Calu3 (cell line): ENCODE measurements at regions not wholly inside any gene's neighbourhood (a gene's known extent, or its start where the extent isn't known, plus 50 kb on each side); places are given as distances from the start of the nearest gene placed in this dataset.
"Not testable (repeated sequence)": the region's sequence is repeated elsewhere in the genome, so short reads cannot be mapped to it uniquely, and the experiment has no call there.

Source experiments
- BruUV-seq: library from RNA; stranded (reverse); fragments of 400-500 nt; replicated peaks from 2 replicates; lab custom pipeline; 2021; lab: Mats Ljungman, UMichigan
- CTCF ChIA-PET: fragments of 300-600 bp; sonication (Branson Sonifier 250); formaldehyde crosslinking; loops from one replicate; lab custom pipeline; 2022; ENCODE audit warnings: antibody characterized with exemption; lab: Charles Lee
- DNase-seq: peaks from one replicate; pipeline ENCODE4 v3.0.0; 2022
- H3K27ac Mint-ChIP-seq: one replicate; pipeline ENCODE4 v1.8.0; 2022; ENCODE audit warnings: mixed read lengths; ENCODE audit not compliant: unreplicated experiment
- H3K27me3 Mint-ChIP-seq: one replicate; pipeline ENCODE4 v1.8.0; 2022; ENCODE audit warnings: mixed read lengths; ENCODE audit not compliant: unreplicated experiment
- H3K36me3 Mint-ChIP-seq: one replicate; pipeline ENCODE4 v1.8.0; 2022; ENCODE audit warnings: mild to moderate bottlenecking, moderate library complexity, mixed read lengths; ENCODE audit not compliant: insufficient read depth, unreplicated experiment
- H3K4me1 Mint-ChIP-seq: one replicate; pipeline ENCODE4 v1.8.0; 2022; ENCODE audit warnings: mild to moderate bottlenecking, low read depth, mixed read lengths; ENCODE audit not compliant: unreplicated experiment
- H3K4me3 Mint-ChIP-seq: one replicate; pipeline ENCODE4 v1.8.0; 2022; ENCODE audit warnings: mild to moderate bottlenecking, low read depth, moderate library complexity, mixed read lengths; ENCODE audit not compliant: unreplicated experiment
- H3K9me3 Mint-ChIP-seq: one replicate; pipeline ENCODE4 v1.8.0; 2022; ENCODE audit warnings: low read depth, mixed read lengths; ENCODE audit not compliant: unreplicated experiment
- intact Hi-C: fragments of 100-400 bp; cut with micrococcal nuclease; formaldehyde crosslinking; loops from one replicate; pipeline ENCODE4 v1.10.0; 2022; ENCODE audit not compliant: unreplicated experiment
- TF ChIP-seq, protein P1 (sequence below): fragments of 200-600 bp; IDR thresholded peaks from one replicate; pipeline ENCODE4 v1.8.0; 2022; ENCODE audit warnings: antibody characterized with exemption; ENCODE audit not compliant: unreplicated experiment

DNA sequence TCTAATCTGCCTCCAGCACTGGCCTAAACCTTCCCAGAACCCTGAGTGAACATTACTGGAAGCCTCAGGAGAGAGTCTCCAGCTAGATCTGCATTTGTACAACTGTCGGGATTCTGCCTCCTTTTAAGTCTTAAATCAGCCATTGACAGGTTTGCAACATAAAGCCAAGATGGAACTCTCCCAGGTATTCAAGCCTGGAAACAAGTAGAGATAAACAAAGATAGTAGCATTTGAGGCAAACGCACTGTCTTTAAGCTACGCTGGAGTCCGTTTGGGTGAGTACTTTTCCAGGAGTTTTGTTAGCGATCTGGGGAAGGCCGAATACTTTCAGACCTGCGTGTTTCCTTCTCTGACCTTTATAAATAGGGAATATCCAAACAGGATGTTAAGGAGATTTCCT lies 317.2 kb upstream of the FZD8 start:
- Mint-ChIP-seq H3K4me1 (no peaks in the 10 kb centered on the region), H3K9me3 (peaks cover 2% of the 10 kb centered on the region), H3K27me3 (no peaks in the 10 kb centered on the region), H3K27ac (no peak overlapping the region), H3K4me3 (no peak overlapping the region), H3K36me3 (no peaks in the 10 kb centered on the region)
- intact Hi-C loops: no loop called here
- no peak for DNase-seq
- no TSS peak for BruUV-seq
- CTCF ChIA-PET: interaction anchor here (0.7 kb wide), 1 partner anchor 19 kb away, joined by 3 read pairs; no protein-coding TSS in a partner anchor
- TF ChIP-seq, protein P1, sequence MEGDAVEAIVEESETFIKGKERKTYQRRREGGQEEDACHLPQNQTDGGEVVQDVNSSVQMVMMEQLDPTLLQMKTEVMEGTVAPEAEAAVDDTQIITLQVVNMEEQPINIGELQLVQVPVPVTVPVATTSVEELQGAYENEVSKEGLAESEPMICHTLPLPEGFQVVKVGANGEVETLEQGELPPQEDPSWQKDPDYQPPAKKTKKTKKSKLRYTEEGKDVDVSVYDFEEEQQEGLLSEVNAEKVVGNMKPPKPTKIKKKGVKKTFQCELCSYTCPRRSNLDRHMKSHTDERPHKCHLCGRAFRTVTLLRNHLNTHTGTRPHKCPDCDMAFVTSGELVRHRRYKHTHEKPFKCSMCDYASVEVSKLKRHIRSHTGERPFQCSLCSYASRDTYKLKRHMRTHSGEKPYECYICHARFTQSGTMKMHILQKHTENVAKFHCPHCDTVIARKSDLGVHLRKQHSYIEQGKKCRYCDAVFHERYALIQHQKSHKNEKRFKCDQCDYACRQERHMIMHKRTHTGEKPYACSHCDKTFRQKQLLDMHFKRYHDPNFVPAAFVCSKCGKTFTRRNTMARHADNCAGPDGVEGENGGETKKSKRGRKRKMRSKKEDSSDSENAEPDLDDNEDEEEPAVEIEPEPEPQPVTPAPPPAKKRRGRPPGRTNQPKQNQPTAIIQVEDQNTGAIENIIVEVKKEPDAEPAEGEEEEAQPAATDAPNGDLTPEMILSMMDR: no peak

DNA sequence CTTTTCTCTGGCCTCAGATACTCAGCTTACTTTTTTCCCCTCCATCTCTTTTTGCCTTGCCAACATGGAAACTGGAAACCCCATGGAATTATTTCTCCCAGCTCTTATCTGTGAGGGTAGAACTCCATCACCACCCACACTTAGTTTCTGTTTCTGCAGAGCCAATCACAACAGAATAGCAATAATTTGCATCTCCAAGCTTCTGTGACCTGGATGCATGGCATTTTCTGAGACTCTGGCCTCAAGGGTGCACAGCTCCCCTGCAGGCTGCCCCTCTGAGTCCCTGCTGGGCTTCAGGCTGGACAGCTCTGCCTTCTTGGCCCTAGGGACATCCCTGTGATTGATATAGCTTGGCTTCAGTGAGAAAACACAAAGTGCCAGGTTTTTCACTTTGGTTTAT lies 316.5 kb upstream of the FZD8 start:
- H3K27me3 Mint-ChIP-seq, H3K9me3 Mint-ChIP-seq, BruUV-seq, H3K36me3 Mint-ChIP-seq, H3K4me1 Mint-ChIP-seq, H3K27ac Mint-ChIP-seq, intact Hi-C loops, H3K4me3 Mint-ChIP-seq, DNase-seq: not testable (repeated sequence)
- CTCF ChIA-PET: interaction anchor here (0.7 kb wide), 1 partner anchor 18 kb away, joined by 3 read pairs; no protein-coding TSS in a partner anchor

DNA sequence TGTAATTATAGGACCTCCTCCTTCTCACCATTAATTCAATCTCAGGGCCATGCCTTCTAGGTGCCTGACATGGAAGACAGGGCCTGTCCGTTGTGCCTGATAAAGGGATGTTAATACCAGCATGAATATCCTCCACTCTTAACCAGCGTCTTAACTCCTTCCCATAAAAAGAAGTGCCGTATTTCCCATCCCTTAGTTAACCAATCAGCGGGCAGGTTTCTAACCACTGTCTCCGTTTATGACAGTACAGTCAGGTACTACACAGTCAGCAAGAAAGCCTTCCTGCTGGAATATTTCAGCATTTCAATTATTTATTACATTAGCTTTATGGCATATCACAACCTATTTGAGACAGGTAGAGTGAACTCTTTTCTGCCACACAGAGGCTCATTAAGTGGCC lies 308.6 kb upstream of the FZD8 start:
- DNase-seq: no peak
- TF ChIP-seq, protein P1: no peak
- no TSS peak for BruUV-seq
- CTCF ChIA-PET: no interaction called here
- H3K27ac Mint-ChIP-seq: no peak overlapping the region
- H3K36me3 Mint-ChIP-seq: no peaks in the 10 kb centered on the region
- intact Hi-C loops: no loop called here
- no peaks in the 10 kb centered on the region for H3K27me3 Mint-ChIP-seq
- no peak overlapping the region for H3K4me3 Mint-ChIP-seq
- H3K4me1 Mint-ChIP-seq: no peaks in the 10 kb centered on the region
- peaks cover 4% of the 10 kb centered on the region for H3K9me3 Mint-ChIP-seq

DNA sequence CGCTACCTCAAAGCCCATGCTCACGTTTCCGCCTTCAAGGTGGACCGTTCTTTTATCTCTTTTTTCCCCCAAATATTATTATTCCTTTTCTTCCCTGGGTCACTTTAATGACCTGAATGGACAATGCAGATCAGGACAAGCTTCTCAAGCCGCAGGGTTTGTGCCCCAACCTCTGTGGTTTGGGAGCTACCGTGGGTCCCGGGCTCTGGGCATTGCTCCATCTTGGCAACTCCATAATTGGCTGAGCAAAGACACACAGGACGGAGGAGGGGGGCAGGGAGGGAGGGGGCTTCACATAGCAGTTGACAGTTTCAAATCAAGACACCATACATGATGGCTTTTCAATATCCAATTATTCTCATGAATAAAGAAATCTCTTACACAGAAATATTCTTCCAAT lies 308.1 kb upstream of the FZD8 start:
- CTCF ChIA-PET: no interaction called here
- intact Hi-C loops: no loop called here
- no TSS peak for BruUV-seq
- H3K27ac Mint-ChIP-seq: no peak overlapping the region
- H3K4me3 Mint-ChIP-seq: no peak overlapping the region
- H3K27me3 Mint-ChIP-seq: no peaks in the 10 kb centered on the region
- H3K36me3 Mint-ChIP-seq: no peaks in the 10 kb centered on the region
- peaks cover 4% of the 10 kb centered on the region for H3K9me3 Mint-ChIP-seq
- DNase-seq: no peak
- no peaks in the 10 kb centered on the region for H3K4me1 Mint-ChIP-seq
- TF ChIP-seq, protein P1: no peak

DNA sequence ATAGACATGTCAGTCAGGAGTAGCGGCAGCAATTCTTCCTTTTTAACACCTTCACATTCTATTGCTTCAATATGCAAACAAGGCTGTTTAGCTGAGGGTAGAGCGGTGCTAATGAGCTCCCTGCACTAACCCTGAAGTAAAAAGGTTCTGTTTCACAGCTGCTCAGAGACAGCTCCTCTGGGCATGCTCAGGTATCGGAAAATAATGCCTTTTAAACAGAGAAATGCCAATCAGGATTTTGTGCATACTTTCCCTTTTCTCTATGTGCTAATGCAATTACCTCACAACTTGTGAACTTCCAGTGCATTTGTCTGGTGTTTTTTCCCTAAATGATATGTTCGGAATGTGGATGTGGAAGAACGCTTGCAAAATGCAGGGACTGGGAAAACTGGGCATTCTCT lies 307.7 kb upstream of the FZD8 start:
- H3K27ac Mint-ChIP-seq: no peak overlapping the region
- H3K9me3 Mint-ChIP-seq: peaks cover 4% of the 10 kb centered on the region
- TF ChIP-seq, protein P1: no peak
- H3K36me3 Mint-ChIP-seq: no peaks in the 10 kb centered on the region
- BruUV-seq: no TSS peak
- no peaks in the 10 kb centered on the region for H3K4me1 Mint-ChIP-seq
- DNase-seq: no peak
- intact Hi-C loops: no loop called here
- CTCF ChIA-PET: no interaction called here
- no peak overlapping the region for H3K4me3 Mint-ChIP-seq
- H3K27me3 Mint-ChIP-seq: no peaks in the 10 kb centered on the region
